A673 (cell line): ENCODE measurements at regions not wholly inside any gene's neighbourhood (a gene's known extent, or its start where the extent isn't known, plus 50 kb on each side); places are given as distances from the start of the nearest gene placed in this dataset.

Source experiments
- EZH2 ChIP-seq: fragments of 200-600 bp; sonication (generic); IDR thresholded peaks from 2 replicates; pipeline ENCODE4 v1.6.1; 2017; ENCODE audit warnings: borderline replicate concordance, low read depth, mild to moderate bottlenecking, mixed read lengths, antibody characterized with exemption, low read length; ENCODE audit not compliant: poor library complexity, severe bottlenecking
- TF ChIP-seq, protein P1 (sequence below): fragments of 300-800, 200-600 bp; sonication (generic); conservative IDR thresholded peaks from 2 replicates; pipeline ENCODE4 v1.5.1; 2017; ENCODE audit warnings: low read depth, mild to moderate bottlenecking, antibody characterized with exemption, low read length, moderate library complexity, mixed read lengths

DNA sequence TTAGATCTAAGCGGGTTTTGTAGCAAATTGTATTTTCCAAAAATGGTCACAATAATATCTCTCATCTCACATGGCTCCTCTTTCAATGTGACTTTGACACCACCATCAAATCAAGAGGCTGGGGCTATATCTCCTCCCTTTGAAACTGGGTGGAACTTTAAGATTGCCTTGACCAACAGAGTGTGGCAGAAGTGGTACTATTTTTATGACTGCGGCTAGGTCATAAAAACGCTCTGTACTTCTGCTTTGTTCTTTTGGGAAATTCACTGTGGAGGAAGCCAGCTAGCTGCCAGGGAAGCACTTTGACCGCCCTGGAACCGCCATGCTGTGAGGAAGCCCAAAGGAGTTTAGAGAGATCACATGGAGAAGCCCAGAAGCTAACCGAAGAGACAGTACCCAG is 50.7 kb upstream of the ACOT11 start:
- TF ChIP-seq, protein P1, sequence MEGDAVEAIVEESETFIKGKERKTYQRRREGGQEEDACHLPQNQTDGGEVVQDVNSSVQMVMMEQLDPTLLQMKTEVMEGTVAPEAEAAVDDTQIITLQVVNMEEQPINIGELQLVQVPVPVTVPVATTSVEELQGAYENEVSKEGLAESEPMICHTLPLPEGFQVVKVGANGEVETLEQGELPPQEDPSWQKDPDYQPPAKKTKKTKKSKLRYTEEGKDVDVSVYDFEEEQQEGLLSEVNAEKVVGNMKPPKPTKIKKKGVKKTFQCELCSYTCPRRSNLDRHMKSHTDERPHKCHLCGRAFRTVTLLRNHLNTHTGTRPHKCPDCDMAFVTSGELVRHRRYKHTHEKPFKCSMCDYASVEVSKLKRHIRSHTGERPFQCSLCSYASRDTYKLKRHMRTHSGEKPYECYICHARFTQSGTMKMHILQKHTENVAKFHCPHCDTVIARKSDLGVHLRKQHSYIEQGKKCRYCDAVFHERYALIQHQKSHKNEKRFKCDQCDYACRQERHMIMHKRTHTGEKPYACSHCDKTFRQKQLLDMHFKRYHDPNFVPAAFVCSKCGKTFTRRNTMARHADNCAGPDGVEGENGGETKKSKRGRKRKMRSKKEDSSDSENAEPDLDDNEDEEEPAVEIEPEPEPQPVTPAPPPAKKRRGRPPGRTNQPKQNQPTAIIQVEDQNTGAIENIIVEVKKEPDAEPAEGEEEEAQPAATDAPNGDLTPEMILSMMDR, result no peak
- TF ChIP-seq EZH2, result no peak
